ENCODE measurements at regions not wholly inside any gene's neighbourhood (a gene's known extent, or its start where the extent isn't known, plus 50 kb on each side); places are given as distances from the start of the nearest gene placed in this dataset.
"Not testable (repeated sequence)": the region's sequence is repeated elsewhere in the genome, so short reads cannot be mapped to it uniquely, and the experiment has no call there.

DNA sequence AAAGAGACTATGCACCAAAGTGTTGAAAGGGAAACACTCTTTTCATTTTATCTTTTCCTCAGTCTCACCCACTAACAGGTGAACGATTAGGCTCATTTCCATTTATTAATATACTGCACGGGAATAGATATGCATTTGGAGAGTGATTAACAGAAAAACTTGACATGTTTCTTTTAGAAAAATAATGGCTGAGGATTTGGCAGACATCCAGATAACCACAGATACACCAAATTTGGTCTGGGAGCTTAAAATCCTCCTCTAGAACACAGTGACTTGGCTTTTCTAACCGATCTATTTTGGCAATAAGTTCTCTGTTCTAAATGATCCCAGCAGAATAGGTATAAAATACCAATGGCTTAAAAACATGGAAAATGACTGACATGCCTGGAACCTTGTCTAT is 459.3 kb upstream of the SGO1 start:
- DNase-seq (ENCODE audit: low read depth), result no peak
- FAIRE-seq, result no peak
- H3K36me3 ChIP-seq (ENCODE audit: control insufficient read depth, insufficient read depth, low read length), result no peaks in the 10 kb centered on the region
- TF ChIP-seq, protein P1, sequence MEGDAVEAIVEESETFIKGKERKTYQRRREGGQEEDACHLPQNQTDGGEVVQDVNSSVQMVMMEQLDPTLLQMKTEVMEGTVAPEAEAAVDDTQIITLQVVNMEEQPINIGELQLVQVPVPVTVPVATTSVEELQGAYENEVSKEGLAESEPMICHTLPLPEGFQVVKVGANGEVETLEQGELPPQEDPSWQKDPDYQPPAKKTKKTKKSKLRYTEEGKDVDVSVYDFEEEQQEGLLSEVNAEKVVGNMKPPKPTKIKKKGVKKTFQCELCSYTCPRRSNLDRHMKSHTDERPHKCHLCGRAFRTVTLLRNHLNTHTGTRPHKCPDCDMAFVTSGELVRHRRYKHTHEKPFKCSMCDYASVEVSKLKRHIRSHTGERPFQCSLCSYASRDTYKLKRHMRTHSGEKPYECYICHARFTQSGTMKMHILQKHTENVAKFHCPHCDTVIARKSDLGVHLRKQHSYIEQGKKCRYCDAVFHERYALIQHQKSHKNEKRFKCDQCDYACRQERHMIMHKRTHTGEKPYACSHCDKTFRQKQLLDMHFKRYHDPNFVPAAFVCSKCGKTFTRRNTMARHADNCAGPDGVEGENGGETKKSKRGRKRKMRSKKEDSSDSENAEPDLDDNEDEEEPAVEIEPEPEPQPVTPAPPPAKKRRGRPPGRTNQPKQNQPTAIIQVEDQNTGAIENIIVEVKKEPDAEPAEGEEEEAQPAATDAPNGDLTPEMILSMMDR (IDR thresholded peaks at IDR 0.05; ENCODE audit: insufficient read depth, low read length, severe bottlenecking), result no peak
- H3K27me3 ChIP-seq (ENCODE audit: control insufficient read depth, insufficient read depth, low read length), result no peaks in the 10 kb centered on the region
- H3K4me3 ChIP-seq (ENCODE audit: low read depth, low read length), result no peak overlapping the region

- H3K36me3 ChIP-seq (ENCODE audit: control insufficient read depth, insufficient read depth, low read length), result no peaks in the 10 kb centered on the region
- no peak for DNase-seq (ENCODE audit: low read depth)
- TF ChIP-seq, protein P1 (IDR thresholded peaks at IDR 0.05; ENCODE audit: insufficient read depth, low read length, severe bottlenecking), result no peak
- FAIRE-seq, result no peak
- no peak overlapping the region for H3K4me3 ChIP-seq (ENCODE audit: low read depth, low read length)
- H3K27me3 ChIP-seq (ENCODE audit: control insufficient read depth, insufficient read depth, low read length), result no peaks in the 10 kb centered on the region
Observed at GRCh38 chr3:20637729-20638128, 451.7 kb upstream of the SGO1 start.

DNA sequence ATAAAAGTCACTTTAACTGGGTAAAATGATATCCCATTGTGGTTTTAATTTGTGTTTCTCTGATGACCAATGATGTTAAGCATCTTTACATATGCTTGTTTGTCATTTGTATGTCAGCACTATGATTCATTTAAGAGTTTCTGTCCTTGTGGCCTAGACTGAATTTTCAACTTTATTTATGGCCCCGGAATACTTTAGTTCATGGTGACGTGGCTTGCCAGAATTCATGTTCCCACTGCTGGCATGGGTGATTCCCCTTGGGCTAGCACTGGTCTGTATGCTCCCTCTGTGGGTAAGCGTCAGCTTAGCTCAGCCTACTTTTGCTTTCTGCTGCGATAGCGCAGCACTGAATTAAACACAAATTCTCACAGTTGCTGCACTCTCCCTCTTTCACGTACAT is 436.3 kb upstream of the SGO1 start:
- no peak overlapping the region for H3K4me3 ChIP-seq (ENCODE audit: low read depth, low read length)
- FAIRE-seq, result no peak

GRCh38 chr3:20618621-20619020 is 432.6 kb upstream of the SGO1 start:
- not testable (repeated sequence) for DNase-seq (ENCODE audit: low read depth); H3K4me3 ChIP-seq (ENCODE audit: low read depth, low read length); FAIRE-seq; H3K27me3 ChIP-seq (ENCODE audit: control insufficient read depth, insufficient read depth, low read length); H3K36me3 ChIP-seq (ENCODE audit: control insufficient read depth, insufficient read depth, low read length)

More for the DNA sequence above, 436.3 kb upstream of the SGO1 start:
- TF ChIP-seq, protein P1 (IDR thresholded peaks at IDR 0.05; ENCODE audit: insufficient read depth, low read length, severe bottlenecking), result no peak
- peak; percentile 18 for DNase-seq (ENCODE audit: low read depth)
- no peaks in the 10 kb centered on the region for H3K36me3 ChIP-seq (ENCODE audit: control insufficient read depth, insufficient read depth, low read length)
- no peaks in the 10 kb centered on the region for H3K27me3 ChIP-seq (ENCODE audit: control insufficient read depth, insufficient read depth, low read length)

DNA sequence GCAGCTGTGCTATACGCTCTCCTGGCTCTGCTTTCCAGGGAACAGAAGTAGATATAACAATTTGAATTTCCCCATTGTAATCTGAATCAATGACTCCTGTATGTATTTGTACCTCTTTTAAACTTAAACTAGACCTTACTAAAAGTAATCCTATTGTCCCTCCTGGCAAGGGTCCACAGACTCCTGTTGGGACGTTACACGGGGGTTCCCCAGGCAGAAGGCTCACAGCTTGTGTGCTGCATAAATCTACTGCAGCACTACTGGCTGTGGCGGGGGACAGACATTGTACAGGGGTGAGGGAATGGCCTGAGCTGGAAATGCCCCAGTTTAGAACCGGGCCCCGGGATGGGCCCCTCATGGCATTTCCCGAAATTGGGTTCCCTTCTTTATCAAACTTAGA is 432.2 kb upstream of the SGO1 start:
- not testable (repeated sequence) for FAIRE-seq; H3K4me3 ChIP-seq (ENCODE audit: low read depth, low read length); H3K36me3 ChIP-seq (ENCODE audit: control insufficient read depth, insufficient read depth, low read length); DNase-seq (ENCODE audit: low read depth); H3K27me3 ChIP-seq (ENCODE audit: control insufficient read depth, insufficient read depth, low read length)

GRCh38 chr3:20615982-20616381 is 430.0 kb upstream of the SGO1 start:
- not testable (repeated sequence) for H3K4me3 ChIP-seq (ENCODE audit: low read depth, low read length); H3K36me3 ChIP-seq (ENCODE audit: control insufficient read depth, insufficient read depth, low read length); H3K27me3 ChIP-seq (ENCODE audit: control insufficient read depth, insufficient read depth, low read length); FAIRE-seq; DNase-seq (ENCODE audit: low read depth)

DNA sequence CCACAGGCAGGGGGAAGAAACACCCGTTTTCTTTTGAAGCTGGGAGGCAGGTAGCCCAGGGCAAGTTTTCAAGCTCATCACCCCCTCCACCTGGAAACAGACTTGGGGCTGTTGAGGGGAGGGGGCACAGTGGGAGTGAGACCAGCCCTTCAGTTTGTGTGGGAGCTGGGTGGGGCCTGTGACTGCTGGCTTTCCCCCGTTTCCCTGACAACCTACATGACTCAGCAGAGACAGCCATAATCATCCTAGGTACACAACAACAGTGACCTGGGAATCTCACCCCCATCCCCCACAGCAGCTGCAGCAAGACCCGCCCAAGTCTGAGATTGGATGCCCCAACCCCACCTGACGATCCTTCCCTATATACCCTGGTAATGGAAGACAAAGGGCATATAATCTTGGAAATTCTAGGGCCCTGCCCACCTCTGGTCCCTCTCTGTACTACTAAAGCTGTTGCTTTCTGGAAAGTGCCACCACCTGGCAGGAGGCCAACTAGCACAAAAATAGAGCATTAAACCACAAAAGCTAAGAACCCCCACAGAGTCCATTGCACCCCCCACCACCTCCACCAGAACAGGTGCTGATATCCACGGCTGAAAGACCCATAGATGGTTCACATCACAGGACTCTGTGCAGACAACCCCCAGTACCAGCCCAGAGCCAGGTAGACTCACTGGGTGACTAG is 422.2 kb upstream of the SGO1 start:
- H3K27me3 ChIP-seq (ENCODE audit: control insufficient read depth, insufficient read depth, low read length), result no peaks in the 10 kb centered on the region
- no peak overlapping the region for H3K4me3 ChIP-seq (ENCODE audit: low read depth, low read length)
- TF ChIP-seq, protein P1 (IDR thresholded peaks at IDR 0.05; ENCODE audit: insufficient read depth, low read length, severe bottlenecking), result no peak
- FAIRE-seq (no peak), DNase-seq (ENCODE audit: low read depth) (no peak)
- no peaks in the 10 kb centered on the region for H3K36me3 ChIP-seq (ENCODE audit: control insufficient read depth, insufficient read depth, low read length)

All from bronchial epithelial cell (primary cell).